Uterus (tissue), 2 donors: ENCODE measurements at regions not wholly inside any gene's neighbourhood (a gene's known extent, or its start where the extent isn't known, plus 50 kb on each side); places are given as distances from the start of the nearest gene placed in this dataset.

Experiments
- POLR2A ChIP-seq, 2 donors: fragments of 450-650 bp; IDR thresholded peaks; one replicate each; pipeline ENCODE4 v1.6.1; 2016; ENCODE audit warnings: antibody characterized with exemption in 2 of 2, mild to moderate bottlenecking in 1 of 2, moderate library complexity in 1 of 2
- TF ChIP-seq, protein P1 (sequence below), 4 experiments: fragments of 200-600 bp in 2 of 4; fragments of 450-650 bp in 2 of 4; sonication (generic) in 2 of 4; IDR thresholded peaks; one replicate each; pipeline ENCODE4 v1.5.1; 2016 to 2019; ENCODE audit warnings: antibody characterized with exemption in 4 of 4, mild to moderate bottlenecking in 2 of 4, moderate library complexity in 1 of 4

DNA sequence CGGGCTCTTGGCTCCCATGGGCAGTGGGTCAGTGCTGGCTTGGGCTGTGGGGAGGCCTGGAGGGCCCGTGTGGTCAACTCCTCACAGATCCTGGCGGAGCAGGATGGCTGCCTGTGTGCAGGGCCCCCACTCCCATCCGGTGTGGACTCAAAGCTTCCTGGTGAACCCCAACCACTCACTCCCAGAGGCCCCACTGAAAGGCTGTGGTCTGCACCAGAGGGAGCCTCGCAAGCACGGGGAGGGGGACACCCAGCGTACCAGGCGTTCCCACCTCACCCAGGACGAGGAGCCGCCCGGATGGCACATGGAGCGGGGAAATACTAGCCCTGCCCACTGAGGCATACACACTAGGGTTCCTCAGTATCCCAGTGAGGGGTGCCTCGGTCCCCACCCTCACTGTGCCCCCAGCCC is 75.4 kb upstream of the ACTRT2 start:
- TF ChIP-seq, protein P1, sequence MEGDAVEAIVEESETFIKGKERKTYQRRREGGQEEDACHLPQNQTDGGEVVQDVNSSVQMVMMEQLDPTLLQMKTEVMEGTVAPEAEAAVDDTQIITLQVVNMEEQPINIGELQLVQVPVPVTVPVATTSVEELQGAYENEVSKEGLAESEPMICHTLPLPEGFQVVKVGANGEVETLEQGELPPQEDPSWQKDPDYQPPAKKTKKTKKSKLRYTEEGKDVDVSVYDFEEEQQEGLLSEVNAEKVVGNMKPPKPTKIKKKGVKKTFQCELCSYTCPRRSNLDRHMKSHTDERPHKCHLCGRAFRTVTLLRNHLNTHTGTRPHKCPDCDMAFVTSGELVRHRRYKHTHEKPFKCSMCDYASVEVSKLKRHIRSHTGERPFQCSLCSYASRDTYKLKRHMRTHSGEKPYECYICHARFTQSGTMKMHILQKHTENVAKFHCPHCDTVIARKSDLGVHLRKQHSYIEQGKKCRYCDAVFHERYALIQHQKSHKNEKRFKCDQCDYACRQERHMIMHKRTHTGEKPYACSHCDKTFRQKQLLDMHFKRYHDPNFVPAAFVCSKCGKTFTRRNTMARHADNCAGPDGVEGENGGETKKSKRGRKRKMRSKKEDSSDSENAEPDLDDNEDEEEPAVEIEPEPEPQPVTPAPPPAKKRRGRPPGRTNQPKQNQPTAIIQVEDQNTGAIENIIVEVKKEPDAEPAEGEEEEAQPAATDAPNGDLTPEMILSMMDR (IDR thresholded peaks at IDR 0.05): no peak
- no peak for TF ChIP-seq POLR2A (IDR thresholded peaks at IDR 0.05)
